Activated CD8-positive, alpha-beta memory T cell treated with anti-CD3 and anti-CD28 coated beads, Interleukin-2, amount 50 U/mL, for 4 hours (primary cell): ENCODE measurements at regions not wholly inside any gene's neighbourhood (a gene's known extent, or its start where the extent isn't known, plus 50 kb on each side); places are given as distances from the start of the nearest gene placed in this dataset.
"Not testable (repeated sequence)": the region's sequence is repeated elsewhere in the genome, so short reads cannot be mapped to it uniquely, and the experiment has no call there.

Experiments
- DNase-seq: peaks from one replicate; pipeline ENCODE4 v3.0.0-alpha.2; 2020

DNA sequence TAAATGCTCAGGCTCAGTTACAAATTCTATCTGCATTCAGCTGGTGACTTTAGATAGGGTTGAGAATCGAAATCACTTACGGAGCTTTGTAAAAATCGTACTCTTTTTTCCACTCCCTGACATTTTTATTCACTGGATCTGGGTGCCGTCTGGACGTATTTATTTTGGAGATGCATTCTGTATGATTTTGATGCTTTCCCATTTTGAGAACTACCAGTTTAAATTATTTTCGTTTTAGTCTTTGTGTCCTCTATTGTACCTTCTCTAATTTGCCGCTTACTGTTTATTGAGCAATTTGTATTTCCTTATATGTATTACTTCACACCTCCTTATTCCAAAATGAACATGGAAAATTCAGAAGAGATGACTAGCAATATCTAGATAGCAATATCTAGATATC lies 96.2 kb downstream of the FASLG start:
- no peak for DNase-seq

DNA sequence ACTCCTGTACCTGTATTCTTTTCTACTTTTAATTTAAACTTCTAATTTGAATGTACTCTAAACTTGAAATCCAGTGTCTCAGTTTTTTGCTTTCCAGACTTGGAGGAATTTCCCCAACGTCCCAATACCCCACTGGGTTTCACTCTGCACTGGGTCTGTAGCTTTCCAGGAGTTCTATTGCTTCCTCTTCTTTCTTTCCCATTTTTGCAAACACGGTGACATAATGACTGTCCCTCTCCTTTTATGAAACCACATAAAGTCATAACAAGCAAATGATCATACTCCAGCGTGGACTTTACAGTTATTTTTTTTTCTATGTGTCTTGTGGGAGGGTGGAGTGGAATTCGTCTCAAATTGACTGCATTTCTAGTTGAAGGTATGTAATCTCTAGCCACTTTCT lies 97.1 kb downstream of the FASLG start:
- no peak for DNase-seq

DNA sequence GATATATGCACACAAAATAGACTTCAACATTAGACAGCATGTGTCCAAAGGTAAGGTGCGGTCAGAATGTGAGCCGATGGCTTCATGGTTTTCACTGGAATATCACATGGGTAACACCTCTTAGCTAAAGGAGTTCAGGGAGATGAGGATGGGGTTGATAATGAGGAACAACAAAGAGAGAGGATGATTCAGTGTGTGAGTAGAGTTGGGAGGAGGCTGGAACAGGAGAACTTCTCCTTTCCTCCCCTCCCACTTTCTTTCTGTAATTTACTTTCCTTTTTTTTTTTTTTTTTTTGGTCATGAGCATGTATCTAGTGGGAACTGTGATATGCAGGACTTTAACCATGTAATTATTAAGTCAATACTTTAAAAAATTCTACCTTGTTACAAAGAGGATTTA lies 99.4 kb downstream of the FASLG start:
- no peak for DNase-seq

DNA sequence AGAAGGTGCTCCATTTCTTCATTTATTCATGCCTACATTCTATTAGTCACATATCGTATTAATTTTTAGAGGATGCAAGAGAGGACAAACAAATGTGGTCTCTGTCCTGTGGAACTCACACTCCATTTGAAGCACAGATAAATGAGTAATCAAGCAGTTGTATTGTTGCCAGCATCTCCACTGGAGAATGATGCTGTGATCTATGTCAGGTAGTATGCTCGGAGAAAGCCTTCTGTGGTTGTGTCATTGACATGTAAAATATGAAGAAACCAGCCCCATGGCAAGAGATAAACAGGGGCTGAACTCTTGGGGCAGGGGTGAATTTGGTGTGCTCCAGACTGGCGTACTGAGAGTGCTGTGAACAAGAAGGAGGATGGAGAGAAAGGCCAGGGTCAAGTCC lies 101.2 kb downstream of the FASLG start:
- no peak for DNase-seq

DNA sequence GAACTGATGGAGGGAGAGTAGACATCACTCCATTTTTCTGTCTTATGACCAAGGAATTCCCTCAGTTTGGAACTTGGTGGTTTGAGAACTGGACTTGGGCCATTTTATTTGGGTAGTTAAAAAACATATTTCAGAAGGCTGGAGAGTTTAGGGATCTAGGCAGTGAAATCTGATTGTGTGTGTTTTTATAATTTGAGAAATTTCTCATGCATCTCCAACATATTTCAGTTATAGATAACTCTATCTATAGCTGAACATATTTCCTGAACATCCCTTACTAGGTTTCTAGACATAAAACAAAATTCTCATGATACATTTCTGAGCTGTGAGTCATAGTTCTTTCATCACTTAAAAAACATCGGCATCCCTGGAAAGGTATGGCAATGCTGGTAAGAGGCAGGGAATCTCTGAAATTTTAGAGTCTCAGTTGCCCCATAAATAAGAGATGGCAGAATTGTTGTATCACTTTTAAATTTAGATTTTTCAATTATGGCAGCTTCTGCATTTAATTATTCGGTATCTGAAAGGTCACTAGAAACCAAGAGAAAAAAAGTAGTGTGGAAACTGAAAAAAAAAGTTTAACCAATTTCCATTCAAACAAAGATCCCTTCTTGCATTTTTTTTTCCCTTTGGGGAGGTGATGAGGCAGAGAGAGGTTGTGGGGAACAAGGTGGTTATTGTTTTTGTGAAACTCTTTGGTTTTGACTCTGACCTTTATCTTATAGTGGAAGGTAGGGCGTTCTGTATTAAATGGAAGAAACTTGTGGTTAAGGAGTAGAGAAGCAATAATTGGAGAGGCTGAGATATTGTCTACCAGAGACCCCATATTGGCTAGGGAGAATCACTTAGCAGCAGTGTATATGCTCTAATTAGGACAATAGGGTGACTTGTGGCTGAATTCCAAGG lies 102.9 kb downstream of the FASLG start:
- DNase-seq, result no peak

DNA sequence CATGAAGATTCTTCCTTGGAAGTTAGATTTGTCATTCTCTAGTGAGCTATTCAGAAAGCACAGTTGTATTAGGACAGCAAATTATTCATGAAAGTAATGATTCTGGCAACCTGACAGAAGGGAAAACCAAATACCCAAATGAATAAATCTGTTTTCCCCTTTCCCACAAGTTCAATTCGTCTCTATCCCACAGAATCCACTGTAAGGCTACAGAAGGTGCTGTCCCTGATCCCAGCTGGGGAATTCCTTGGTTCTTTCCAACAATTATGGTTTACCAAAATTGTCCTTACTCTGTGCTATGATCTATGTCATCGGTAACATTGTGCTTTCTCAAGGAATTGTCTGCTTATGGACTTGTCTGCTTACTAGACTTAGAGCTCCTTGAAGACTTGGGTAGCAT lies 104.2 kb downstream of the FASLG start:
- DNase-seq, result no peak

DNA sequence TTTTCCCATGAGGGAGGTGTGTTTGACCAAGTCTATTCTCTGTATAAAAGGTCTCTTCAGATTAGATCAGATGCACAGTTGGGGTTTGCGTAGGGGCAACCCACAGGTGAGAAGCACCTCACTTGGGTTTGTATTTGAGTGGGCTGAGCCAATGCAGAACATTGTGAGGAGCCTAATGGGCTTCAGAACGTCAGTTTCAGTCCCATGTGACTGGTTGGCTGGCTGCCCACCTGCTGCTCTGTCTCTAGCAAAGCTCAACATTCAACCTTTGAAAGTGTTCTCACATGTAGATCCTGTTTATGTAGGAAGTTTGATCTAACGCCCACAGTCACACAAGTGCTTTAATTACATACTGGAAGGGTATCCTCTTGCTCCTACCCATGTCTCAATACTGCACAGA lies 105.5 kb downstream of the FASLG start:
- peak; percentile 52 for DNase-seq

DNA sequence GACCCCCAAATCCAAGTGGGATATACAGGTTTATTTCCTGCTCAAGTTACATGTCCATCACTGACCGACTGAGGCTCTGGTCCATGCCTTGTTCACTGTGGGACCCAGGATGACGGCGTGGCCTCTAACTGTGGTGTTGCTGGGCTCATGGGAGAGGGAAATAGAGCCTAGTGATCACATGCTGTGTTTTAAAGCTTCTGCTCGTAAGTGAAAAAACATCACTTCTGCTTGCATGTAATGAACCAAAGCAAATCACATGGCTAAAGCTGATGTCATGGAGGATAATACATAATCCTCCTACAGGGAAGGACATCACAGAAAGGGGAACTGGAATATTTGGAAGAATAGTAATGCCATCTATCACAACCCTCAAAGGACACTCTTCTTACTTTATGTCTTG lies 107.6 kb downstream of the FASLG start:
- no peak for DNase-seq

DNA sequence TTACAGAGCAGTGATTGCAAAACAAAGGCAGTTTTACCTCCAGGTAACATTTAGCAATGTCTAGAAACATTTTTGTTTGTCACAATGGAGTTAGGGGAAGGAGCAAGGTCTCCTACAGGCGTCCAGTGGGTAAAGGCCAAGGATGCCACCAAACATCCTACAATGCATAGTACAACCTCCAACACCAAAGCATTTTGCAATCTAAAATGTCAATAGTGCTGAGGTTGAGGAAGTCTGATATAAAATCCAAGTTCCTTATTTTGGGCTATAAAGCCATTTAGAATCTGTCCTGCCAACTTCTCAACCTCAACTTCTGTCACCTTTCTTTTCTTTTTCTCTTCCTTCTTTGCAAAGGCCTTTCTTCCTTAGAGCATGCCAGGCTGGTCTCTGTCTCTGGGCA lies 111.2 kb downstream of the FASLG start:
- no peak for DNase-seq

DNA sequence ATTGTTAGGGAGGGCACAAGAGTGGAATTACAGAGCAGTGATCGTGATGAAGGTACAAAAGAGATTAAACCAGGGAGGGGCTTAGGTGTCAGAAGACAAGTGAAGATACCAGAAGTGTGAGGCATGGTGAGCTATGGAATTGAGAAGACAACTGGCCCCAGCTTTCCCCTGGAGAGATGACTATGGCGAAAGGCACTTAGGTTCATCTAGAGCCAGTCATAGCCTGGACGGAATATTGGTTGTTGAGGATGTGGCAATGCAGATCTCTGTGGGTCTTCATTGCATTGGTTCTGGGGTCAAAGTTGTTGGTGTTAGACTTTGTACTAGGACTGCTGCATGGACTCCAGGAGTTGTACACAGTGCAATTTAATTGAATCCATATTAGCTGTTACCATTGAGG lies 115.7 kb downstream of the FASLG start:
- no peak for DNase-seq

DNA sequence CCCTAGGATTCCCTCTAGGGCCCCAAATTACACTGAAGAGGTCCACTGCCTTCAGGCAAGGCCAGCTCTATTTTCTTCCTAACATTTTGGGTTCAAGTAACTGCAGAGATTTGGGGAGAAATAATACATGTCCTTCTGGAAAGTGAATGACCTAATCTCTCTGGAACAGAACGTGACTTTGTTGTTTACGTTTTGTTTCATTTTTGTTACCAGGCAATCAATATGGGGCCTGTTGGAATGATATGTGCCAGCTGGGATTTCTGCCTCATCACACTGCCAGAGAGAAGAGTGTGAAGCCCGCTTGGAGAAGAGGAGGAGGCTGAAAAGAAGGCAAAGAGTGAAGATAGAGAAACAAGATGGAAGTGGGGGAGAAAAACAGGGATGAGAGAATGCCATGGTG lies 116.7 kb downstream of the FASLG start:
- DNase-seq, result no peak

DNA sequence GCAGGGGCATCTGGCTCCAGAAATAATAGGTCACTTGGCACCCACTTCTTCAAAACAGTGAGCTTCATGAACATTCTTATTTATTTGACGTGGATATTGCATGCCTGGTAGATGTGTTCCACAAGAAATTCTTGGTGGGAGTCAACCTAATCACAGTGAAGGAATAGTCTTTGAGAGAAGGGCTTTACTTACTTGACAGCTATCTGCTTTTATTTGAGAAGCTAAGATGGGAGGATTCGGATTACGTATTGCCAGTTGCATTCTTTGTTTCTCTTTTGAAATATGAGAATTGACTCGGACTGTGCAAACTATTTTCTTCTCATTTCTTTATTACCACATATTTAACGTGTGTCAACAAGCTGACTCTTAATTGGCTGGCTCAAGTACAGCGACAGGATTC lies 117.2 kb downstream of the FASLG start:
- no peak for DNase-seq

DNA sequence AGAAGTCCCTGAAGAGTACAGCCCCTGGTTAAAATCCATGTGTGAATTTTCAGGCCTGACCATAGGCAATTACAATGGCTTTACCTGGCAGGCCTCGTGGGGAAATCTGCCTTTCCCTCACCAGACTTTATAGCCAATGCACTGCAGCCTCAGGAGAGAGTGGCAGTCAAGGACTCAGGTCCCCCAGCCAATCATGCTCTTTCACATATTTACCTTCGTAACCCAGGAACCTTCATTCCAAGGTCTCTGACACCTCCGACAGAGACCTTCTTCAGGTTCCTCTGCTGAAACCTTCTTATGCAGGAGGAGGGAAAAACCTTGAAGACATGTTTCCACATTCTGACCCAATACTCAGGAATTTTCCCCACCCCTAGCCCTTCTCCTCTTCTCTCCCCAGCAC lies 118.9 kb downstream of the FASLG start:
- no peak for DNase-seq

DNA sequence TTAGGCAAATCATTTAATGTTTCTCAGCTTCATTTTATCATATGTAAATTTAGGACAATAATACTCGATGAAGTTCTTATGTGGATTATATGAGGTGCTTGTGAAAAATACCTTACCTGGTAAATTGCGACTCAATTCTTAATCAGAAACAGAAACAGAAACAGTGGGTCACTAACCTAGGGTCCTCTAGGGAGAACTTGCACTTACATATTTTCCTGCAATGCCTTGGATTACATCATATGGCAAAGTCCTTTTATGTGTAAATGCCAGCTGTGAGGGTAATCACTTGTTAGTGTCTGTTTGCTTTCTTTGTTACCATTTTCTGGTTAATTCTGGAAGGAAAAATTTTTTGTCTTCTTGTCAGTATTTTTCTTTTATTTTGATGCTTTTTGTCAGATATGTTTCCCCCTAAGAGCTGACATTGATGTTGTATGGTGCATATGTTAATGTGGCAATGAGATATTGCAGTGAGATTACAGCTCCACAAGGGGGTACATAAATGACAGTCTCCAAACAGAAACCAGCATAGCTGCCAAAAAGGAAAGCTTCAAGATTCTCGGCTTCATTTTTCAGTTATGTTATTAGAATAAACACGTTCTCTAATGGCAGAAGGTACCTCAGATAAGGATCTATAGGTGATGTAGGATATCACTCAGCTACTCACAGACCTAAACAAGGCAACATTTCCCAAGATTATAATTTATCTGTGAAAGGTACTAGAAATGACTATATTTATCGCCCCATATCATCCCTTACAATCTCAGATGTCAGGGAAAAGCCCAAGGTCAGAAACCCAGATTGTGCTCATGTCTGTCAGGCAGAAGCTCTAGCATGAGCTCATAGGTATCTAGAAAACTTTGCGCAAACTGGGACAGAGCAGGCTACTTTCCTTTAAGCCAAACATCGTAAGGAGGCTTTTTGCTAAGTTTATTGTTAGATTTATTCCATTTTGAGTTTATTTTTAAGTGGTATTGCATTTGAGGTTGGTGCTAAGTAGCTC lies 119.9 kb downstream of the FASLG start:
- no peak for DNase-seq

DNA sequence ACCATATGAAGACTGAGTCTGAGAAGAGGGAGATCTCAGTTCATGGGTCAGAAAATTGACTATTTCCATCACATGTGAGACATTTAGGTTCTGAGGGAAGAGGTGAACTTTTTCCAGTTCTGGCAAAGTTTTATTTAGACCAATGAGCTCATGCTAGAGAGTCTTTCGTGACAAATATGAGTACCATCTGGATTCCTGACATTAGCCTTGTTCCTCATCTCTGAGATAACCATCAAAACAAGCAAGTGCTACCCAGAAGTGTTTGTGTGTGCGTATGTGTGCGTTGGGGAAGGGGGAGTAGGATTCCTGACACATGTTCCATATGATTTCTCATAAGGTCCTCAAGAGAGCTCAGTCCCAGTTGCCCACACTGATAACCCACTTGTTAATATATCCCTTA lies 120.6 kb downstream of the FASLG start:
- DNase-seq, result no peak

DNA sequence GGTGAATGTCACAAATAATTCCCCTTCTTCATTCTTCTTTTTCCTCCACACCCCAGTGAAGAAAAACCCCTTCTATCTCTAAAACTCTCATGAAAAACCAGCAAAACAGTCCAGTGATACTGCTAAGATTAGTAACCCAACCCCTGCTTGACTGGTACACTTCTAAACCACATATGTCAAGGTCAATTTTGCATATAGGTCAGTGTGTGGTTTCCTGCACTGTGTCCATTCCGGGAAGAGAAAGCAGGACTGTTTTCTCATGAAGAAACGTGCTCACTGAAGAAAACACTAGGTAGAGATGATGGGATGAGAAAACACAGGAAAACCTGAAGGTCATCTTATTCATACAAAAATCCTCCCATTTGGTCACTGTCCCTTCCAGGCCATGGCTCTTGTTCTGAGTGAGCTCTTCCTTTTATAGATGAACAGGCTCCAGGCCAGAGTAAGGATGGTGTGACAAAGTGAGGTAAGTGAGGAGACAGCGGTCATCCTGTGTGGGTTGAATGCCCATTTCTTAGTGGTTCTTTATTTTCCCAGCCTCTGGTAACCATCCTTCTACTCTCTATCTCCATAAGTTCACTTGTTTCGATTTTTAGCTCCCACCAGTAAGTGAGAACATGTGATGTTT lies 122.7 kb downstream of the FASLG start:
- no peak for DNase-seq

DNA sequence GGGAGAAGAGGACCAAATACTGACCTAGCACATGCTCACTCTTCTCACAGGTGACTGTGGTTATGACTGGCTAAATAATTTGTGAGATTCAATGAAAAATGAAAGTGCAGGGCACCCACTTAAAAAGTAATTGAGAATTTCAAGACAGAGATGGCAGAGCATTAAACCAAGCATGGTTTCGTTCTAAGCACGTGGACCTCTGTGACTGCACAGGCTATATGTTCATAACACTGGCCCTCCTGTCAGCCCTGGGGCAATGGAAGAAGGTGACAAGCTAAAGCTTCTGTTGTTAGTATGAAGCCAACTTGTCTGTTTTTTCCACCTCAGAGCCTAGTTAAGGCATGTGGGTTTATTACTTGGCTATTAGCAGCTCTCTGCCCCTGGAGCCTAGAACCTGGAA lies 130.9 kb downstream of the FASLG start:
- no peak for DNase-seq

DNA sequence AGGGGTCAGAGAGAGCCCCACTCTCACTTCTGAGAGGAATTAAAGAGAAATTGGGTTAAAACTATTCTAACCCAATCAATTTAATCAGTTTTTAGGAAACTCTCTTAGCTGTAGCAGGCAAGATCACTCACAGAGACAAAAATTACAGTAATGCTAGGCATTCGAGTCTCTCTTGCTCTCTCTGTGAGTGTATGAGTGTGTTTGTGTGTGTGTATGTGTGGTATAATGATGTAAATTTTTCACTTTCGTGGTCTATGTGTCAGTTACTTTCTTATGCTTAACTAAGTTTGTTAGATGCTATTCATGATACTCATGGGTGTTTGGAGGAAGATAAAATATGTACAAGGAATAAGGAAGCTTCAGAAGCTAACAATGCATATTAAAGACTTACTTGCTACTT lies 131.3 kb downstream of the FASLG start:
- no peak for DNase-seq

DNA sequence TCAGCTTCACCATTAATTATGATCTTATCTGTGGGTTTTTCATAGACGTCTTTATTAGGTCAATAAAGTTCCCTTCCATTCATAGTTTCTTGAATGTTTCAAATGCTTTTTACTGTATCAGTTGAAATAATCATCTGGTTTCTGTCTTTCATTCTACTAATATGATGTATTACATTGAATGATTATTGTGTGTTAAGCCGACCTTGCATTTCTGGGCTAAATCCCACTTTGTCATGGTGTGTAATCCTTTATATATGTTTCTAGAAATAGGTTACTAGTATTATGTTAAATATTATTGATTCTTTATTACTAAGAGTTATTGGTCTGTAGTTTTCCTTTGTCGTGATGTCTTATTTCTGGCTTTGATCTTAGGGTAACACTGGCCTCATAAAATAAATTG lies 134.9 kb downstream of the FASLG start:
- no peak for DNase-seq

DNA sequence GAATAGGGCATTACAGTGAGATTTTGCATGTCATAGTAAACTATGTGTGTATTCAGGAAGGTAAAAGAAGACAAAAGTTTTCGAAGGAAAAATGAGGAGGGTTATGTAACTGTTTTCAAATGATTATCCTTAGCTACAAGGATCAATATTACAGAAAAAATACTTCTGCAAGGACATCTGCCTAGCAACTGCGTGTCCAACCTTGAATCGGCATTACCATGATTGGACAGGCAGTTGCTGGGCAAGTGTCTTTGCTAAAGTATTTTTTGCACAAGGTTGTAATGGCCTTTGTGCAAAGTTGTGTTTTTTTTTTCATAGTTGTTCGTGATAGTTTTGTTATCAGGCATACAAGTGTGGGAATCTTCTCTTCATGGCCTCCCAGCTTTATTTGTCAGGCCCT lies 136.8 kb downstream of the FASLG start:
- DNase-seq, result no peak

DNA sequence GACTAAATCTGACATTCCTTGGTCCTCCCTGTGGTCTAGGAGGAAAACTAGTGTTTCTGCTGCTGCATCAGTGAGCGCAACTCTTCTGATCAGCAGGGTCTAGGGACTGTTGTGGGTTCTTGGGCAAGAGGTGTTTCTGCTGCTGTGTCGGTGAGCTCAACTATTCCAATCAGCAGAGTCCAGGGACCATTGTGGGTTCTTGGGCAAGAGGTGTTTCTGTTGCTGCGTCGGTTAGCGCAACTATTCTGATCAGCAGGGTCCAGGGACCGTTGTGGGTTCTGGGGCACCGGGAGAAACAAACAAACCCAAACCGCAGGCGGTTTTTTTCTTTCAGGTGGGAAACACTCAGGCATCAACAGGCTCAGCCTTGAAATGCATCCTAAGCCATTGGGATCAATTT lies 140.9 kb downstream of the FASLG start:
- not testable (repeated sequence) for DNase-seq

DNA sequence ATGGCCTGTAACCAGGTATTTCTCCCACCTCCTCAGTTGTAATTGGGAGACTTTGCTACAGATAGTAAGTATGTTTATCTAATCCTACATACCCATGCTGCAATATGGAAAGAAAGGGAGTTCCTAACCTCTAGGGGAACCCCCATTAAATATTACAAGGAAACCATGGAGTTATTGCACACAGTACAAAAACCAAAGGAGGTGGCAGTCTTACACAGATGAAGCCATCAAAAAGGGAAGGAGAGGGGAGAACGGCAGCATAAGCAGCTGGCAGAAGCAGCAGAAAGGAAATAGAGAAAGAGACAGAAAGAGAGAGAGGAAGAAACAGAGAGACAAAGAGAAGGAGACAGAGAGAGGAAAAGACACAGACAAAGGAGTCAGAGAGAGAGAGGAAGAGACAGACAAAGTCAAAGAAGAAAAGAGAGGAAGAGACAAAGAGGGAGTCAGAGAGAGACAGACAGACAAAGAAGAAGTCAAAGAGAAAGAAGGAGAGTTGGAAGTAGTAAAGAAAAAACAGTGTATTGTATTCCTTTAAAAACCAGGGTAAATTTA lies 142.9 kb downstream of the FASLG start:
- no peak for DNase-seq

DNA sequence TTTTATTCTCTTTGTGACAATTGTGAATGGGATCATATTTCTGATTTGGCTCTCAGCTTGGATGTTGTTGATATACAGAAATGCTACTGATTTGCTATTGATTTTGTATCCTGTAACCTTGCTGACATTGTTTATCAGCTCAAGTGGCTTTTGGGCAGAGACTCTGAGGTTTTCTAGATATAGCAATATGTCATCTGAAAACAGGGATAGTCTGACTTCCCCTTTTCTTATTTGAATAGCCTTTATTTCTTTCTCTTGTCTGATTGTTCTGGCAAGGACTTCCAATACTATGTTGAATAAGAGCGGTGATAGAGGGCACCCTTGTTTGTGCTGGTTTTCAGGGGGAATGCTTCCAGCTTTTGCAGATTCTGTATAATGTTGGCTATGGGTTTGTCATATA lies 150.8 kb downstream of the FASLG start:
- DNase-seq, result no peak
